Choroid plexus epithelial cell (primary cell): ENCODE measurements at regions not wholly inside any gene's neighbourhood (a gene's known extent, or its start where the extent isn't known, plus 50 kb on each side); places are given as distances from the start of the nearest gene placed in this dataset.

Experiments used
- DNase-seq: peaks from one replicate; pipeline ENCODE4 v3.0.0-alpha.2; 2010; ENCODE audit warnings: low read depth
- H3K4me3 ChIP-seq: 2 replicates; pipeline ENCODE4 v1.5.1; 2011; ENCODE audit warnings: low read depth, mild to moderate bottlenecking, control low read depth, low read length, moderate library complexity
- TF ChIP-seq, protein P1 (sequence below): conservative IDR thresholded peaks from 2 replicates; pipeline ENCODE4 v1.5.1; 2011; ENCODE audit warnings: low read depth, mild to moderate bottlenecking, control low read depth, inconsistent platforms, low read length, moderate library complexity

GRCh38 chr13:83538636-83539035 is 343.6 kb downstream of the SLITRK1 start:
- no peak for DNase-seq
- TF ChIP-seq, protein P1, sequence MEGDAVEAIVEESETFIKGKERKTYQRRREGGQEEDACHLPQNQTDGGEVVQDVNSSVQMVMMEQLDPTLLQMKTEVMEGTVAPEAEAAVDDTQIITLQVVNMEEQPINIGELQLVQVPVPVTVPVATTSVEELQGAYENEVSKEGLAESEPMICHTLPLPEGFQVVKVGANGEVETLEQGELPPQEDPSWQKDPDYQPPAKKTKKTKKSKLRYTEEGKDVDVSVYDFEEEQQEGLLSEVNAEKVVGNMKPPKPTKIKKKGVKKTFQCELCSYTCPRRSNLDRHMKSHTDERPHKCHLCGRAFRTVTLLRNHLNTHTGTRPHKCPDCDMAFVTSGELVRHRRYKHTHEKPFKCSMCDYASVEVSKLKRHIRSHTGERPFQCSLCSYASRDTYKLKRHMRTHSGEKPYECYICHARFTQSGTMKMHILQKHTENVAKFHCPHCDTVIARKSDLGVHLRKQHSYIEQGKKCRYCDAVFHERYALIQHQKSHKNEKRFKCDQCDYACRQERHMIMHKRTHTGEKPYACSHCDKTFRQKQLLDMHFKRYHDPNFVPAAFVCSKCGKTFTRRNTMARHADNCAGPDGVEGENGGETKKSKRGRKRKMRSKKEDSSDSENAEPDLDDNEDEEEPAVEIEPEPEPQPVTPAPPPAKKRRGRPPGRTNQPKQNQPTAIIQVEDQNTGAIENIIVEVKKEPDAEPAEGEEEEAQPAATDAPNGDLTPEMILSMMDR = no peak
- no peak overlapping the region for H3K4me3 ChIP-seq

DNA sequence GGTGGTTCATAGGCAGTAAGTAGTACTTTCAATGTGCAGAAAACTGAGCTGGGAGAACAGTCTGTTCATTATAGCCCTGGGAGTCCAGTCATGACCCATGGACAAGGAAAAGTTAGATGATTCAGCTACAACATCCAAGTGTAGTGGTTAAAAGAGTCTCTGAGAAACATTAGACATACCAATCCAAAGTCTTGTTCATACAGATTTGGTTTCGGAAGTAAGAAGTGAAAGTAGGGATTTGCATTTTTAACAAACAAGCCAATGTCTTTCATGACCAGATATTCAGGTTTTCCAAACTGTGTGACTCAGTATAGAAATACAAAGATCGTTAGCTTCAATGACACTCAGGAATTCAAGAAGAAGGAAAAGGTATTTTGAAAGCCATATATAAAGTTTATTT is 345.3 kb downstream of the SLITRK1 start:
- H3K4me3 ChIP-seq = no peak overlapping the region
- no peak for DNase-seq
- TF ChIP-seq, protein P1 = no peak

- H3K4me3 ChIP-seq = no peak overlapping the region
- DNase-seq = no peak
- TF ChIP-seq, protein P1 = no peak
These were observed 346.1 kb downstream of the SLITRK1 start for GRCh38 chr13:83536153-83536552.

DNA sequence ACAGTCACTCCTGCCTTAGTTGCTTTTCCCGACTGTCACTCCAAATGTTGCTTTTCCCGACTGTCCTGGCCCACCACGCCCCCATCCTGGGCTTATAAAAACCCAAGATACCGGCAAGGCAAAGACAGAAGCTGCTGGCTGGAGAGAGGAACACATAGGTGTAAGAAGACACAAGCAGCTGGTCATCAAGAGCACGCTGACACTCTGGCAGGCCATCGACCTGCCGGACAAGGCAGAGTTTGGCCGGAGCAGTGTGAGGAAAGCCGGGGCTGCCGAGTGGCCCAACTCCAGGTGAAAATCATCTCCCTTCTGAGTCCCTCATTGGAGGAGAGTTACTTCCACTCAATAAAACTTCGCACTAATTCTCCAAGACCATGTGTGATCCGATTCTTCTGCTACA is 349.5 kb downstream of the SLITRK1 start:
- H3K4me3 ChIP-seq = no peak overlapping the region
- DNase-seq = no peak
- TF ChIP-seq, protein P1 = no peak

GRCh38 chr13:83531022-83531421 is 351.3 kb downstream of the SLITRK1 start:
- no peak for DNase-seq
- H3K4me3 ChIP-seq = no peak overlapping the region
- TF ChIP-seq, protein P1 = no peak

DNA sequence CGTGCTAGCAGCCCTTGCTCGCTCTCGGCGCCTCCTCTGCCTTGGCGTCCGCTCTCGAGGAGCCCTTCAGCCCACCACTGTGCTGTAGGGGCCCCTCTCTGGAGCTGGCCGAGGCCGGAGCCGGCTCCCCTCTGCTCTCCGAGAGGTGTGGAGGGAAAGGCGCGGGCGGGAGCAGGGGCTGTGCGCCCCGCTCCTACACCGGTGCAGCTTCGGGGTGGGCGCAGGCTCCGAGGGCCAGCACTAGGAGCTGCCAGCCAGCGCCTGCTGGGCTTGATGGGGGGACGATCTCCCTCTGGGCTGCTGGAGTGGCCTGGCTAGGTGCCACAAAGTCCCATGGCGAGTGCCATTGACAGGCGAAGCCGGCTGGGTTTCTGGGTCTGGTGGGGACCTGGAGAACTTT is 365.5 kb downstream of the SLITRK1 start:
- H3K4me3 ChIP-seq = no peak overlapping the region
- no peak for DNase-seq
- TF ChIP-seq, protein P1 = no peak

GRCh38 chr13:83515268-83516015 is 366.8 kb downstream of the SLITRK1 start:
- TF ChIP-seq, protein P1 = no peak
- DNase-seq = peak; percentile 74
- H3K4me3 ChIP-seq = no peak overlapping the region
